GM21786 (cell line): ENCODE measurements at regions not wholly inside any gene's neighbourhood (a gene's known extent, or its start where the extent isn't known, plus 50 kb on each side); places are given as distances from the start of the nearest gene placed in this dataset.

Experiments used
- ATAC-seq: cut with Tn5 transposase; IDR thresholded peaks from one replicate; pipeline ENCODE4 v1.9.1; 2021; ENCODE audit not compliant: unreplicated experiment

DNA sequence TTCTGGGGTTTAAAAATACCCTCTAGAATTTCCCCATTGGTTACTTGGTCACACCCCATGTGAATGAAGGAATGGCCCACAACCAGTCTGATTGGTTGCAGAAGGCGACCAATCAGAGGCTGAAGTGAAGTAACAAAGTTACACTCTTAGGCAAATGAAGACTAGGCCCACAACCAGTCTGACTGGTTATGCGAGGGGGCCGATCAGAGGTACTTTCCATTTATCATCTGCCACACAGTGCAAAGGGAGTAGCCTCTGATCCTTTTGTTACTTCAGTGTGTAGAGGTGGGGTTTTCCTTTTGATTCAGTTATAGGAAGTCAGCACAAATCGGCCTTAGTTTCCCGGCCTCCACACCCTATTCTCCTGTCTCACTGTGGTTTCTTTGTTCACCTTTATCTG, 61.2 kb upstream of the SGK1 start:
- ATAC-seq = peak; percentile 88

DNA sequence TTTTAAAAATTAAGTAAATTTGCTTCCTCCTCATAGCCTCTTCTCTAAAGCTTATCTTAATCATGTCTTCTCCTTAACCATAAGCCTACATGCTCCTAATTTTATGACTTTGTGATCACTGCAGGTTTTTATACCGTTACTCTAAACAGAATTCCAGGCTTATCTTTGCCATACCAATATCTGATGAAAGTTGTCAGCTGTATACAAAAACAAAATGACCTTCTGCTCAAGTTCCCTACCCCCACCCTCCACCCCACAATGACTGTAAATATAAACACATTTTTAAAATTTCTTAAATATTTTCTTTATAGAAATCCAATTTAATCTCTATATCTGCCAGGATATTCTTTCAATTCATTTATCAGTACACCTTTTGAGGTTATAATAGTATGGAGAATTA, 60.5 kb upstream of the SGK1 start:
- ATAC-seq = no peak

DNA sequence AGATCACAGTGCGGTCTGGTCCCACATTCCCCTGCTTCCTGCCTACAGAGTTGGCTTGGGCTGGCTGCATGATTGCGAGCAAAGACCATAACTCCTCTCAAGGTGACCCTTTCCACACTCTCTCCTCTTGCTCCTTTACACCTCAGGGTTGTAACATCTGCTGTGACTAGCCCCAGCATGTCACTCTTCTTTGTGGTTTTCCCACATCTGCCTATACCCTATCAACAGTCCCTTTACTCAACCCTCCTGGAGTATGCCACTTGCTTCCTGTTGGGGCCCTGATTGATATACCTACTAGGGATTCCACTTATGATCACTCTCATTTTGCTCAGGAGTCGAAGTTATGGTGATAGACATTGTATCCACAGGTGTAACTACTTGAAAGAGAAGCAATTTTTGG, 58.9 kb upstream of the SGK1 start:
- ATAC-seq = no peak

DNA sequence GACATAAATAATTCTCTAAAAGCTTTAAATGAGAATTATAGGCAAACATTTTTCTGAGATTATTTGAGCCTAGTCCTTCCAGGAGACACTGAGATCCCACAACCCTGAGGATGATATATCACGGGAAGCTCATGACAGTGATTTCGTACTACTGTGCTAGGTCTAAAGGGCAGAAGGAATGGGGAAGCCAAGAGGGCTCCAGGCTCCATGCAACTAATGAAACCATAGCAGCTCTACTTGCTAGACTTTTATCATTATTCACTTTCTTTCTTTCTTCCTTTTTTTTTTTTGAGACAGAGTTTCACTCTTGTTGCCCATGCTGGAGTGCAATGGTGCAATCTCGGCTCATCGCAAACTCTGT, 57.3 kb upstream of the SGK1 start:
- no peak for ATAC-seq

DNA sequence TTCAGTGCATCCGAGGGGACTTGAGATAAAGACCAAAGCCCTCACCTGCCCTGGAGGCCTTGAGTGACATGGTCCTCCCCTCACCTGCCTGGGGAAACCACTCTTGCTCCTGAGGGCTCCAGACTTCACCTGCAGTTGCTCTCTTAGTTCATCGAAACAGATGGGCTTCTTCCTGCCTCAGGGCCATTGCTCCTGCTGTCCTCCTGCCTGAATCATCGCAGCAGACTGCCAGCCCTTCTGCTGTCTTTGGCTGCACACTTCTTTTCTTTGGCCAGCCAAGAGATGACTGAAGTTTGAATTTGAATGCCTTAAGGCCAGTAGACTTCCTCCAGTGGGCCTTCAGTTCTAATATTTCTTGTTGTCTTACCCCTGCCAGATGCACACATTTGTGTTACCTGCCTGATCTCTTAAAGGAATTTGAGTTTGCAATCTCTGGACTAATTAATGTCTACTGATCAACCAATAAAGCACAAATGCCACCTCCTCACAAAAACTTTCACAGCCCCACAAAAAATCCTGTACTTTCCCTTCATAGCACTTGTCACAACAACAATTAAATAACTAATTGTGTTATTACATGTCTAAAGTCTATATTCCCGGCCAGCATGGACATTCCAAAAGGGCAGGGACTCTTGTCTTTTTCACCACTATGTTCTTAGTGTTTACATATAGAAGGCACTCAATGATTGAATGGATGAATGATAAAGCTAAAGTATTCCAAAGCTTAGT, 56.7 kb upstream of the SGK1 start:
- no peak for ATAC-seq

DNA sequence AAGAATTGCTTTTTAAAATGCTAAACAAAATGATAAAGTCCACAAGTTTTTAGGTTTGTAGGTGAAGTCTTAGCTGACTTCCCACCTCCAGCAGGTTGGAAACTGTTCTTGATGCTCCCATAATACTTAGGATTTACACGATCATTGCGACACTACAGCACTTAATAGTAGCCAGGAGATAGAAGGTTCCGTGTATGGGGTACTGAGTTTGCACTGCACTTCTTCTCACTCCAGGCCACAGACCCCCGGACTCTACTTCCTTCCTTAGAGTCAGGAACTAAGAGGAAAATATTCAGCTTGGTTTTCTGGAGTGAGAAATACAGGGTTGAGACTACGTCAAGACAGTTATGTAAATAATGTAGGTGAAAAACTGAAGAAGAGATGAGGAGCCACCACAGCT, 56.1 kb upstream of the SGK1 start:
- no peak for ATAC-seq

DNA sequence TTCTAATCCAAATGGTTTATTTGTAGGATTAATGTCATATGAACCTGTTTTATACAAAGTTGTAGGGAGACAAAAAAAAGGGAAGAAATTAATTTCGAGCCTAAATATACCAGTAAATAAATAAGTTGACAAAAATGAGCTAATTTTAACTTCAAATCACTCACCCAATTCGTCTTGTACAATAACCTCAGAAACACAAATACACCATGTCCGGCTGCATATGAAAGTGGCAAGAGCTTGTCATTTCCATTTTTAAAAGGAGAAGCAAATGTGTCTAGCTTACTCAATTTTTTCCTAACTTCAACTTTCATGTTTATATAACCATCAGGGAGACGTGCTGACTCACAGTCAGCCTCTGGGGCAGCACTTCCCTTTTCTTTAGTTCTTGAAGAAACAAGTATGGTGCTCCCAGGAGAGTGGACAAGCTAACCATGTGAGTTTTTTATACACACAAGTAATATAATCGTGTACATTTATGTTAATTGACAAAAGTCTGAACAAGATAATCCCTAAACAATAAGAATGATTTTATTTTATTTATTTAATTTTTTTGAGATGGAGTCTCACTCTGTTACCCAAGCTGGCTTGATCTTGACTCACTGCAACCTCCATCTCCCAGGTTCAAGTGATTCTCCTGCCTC, 55.5 kb upstream of the SGK1 start:
- peak; percentile 93 for ATAC-seq

DNA sequence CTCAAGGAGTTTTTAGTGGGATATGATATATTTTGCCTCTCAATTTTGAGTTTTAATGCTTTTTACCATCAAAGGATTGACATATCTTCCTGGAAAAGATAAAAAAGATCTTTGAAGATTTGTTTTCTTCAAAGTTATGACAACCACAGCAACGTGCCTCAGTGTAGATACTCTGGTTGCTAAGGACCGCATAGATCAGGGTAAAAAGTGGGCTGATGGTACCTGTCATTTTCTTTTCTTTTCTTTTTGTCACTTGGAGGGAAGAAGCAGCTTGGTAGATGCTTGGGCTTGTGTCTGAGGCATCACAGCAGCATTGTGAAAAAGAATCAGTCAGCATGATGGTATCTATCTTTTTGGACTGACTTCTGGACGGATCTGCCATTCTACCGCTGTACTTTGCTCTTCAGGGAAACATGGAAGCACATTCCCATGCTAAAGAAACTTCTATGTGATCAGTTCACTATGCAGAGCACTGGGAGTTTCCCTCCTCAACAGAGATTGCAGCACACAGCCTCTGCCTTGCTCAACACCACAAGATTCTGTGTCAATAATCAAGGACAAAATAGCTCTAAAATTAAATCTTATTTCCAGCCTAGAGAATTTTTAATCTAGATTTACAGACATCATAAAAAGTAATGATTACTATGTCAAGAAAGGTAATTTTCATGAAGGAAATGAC, 54.8 kb upstream of the SGK1 start:
- ATAC-seq = peak; percentile 32

DNA sequence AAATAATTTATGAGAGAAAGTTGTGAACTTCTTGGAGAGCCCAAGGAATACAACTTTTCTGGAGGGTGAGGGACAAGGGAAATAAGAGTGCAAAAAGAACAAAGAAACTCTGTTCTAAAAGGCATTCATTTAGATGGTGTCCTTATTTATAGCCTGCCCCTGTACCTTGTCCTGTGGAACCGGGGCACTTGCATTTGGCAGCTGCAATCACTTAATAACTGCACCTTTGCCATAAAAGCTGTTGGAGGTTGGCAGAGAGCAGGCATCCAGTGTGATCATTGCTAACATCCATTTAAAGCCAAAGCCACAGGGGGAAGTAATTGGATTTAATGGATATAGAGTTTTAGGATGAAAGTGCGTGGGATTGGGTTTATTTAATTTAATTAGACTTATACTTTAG, 50.8 kb upstream of the SGK1 start:
- ATAC-seq = no peak
